Effector CD4-positive, alpha-beta T cell (primary cell): ENCODE measurements at regions not wholly inside any gene's neighbourhood (a gene's known extent, or its start where the extent isn't known, plus 50 kb on each side); places are given as distances from the start of the nearest gene placed in this dataset.
"Not testable (repeated sequence)": the region's sequence is repeated elsewhere in the genome, so short reads cannot be mapped to it uniquely, and the experiment has no call there.

ENCODE experiments used
- DNase-seq: peaks from one replicate; pipeline ENCODE4 v3.0.0-alpha.2; 2020

GRCh38 chr6:1445650-1446330 is 56.4 kb downstream of the FOXF2 start:
- no peak for DNase-seq

GRCh38 chr6:1449896-1450295 is 60.5 kb downstream of the FOXF2 start:
- DNase-seq = no peak

DNA sequence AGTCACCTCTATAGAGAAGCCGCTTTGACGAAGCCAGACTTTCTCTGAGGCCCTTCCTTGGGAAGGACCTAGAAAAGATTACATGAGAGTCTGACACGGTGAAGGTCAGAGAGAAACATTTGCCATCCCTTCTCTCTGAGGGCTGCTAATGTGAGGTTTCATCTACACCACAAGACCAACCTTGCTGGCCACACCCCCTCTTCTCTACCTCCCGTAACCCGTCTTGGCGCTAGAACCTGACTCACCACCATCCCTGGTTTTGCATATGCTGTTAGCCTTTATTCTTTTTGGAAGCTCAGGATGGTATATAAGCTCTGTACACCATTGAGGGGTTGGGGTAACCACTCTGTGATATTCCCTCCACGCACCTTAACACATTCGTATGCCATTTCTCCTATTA is 63.6 kb downstream of the FOXF2 start:
- no peak for DNase-seq

GRCh38 chr6:1456816-1457215 is 67.4 kb downstream of the FOXF2 start:
- DNase-seq = not testable (repeated sequence)

DNA sequence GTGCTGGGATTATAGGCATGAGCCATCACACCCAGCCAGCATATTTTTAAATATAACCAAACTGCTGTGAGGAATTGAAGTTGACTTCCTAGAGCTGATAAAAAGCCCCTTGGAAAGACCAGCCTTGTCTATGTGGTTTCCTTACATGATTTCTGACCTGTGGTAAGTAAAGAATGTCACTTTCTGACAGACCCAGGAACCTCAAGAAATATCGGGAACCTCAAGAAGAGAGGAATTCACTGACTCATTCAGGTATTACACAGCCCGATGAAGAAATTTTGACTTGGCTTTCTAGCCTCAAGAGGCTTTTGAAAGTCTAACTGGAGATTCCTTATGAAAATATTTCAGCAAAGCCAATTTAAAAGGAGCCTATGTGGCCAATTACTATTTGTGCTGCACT is 71.8 kb downstream of the FOXF2 start:
- DNase-seq = no peak

DNA sequence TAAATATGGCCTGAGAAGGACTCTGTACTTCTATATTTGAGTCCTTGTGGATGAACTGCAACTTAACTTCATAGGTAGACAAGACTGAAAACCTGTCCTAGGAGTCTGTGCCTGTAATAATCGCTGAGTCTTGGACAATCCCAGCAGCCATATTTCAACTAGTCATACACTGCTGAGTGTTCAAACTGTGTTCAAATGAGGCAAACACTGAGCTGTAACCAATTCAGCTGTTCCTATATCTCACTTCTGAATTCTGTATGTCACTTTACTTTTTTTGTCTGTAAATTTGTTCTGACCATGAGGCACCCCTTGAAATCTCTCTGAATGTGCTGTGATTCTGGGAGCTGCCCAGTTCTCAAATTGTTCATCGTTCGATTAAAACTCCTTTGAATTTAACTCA is 72.4 kb downstream of the FOXF2 start:
- DNase-seq = no peak

DNA sequence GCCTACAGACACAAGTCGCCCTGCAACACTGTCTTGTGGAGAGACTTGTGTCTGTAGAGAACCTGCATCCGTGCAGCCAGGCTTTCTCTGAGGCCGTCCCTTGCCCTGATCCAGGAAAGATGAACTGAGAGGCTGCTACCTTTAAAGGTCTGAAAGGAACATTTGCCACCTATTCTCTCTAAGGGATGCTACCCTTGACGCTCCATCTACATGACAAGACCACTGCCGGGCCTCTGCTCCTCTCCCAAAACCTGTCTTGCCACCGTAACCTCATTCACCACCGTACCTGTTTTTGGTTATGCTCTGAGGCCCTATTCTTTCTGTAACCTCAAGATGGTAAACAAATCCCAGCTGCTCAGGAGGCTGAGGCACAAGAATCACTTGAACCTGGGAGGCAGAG is 73.9 kb downstream of the FOXF2 start:
- DNase-seq = no peak

GRCh38 chr6:1463751-1464426 is 74.5 kb downstream of the FOXF2 start:
- no peak for DNase-seq

DNA sequence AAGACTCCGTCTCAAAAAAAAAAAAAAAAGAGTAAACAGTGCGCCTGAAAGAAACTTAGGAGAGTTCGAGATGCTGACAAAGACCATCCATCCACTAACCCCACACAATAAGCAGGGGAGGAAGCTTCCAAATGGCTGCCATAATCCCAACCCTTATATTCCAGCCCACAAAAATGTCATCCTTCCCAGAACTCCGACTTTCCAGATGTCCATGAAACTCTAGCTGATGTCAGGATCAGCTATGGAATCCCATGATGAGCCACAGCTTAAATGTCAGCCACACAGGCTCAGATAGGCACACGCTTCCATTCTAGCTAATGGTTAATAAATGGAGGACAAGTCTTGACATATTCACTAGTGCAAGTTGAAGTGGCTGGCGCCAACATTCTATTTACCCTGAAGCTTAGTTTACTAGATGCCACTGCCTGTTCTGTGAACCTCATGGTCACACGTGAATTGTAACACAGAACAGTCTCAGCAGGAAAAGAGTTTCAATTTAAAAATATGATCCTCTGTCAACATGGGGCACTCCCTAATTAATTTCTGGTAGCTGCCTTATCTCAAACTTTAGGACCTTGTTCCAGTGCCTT is 75.5 kb downstream of the FOXF2 start:
- no peak for DNase-seq

GRCh38 chr6:1468126-1468525 is 78.8 kb downstream of the FOXF2 start:
- no peak for DNase-seq

DNA sequence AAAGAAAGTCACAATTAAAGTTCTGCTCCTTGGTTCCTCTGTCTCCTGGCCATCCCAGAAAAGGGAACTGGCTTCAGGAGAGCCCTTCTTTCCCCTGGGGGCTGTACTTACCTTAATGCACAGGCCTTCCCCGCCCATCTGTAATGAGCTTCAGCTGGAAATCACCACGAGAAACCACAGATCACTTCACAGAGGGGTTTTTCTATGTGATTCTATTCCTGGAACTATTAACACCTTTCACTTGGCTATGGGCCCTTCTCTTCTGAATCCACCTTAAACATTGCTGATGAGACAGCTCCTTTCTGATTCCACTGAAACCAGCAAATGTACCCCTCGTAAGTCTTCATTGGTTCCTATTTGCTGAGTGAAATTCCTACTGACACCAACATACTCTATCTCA is 80.7 kb downstream of the FOXF2 start:
- no peak for DNase-seq

DNA sequence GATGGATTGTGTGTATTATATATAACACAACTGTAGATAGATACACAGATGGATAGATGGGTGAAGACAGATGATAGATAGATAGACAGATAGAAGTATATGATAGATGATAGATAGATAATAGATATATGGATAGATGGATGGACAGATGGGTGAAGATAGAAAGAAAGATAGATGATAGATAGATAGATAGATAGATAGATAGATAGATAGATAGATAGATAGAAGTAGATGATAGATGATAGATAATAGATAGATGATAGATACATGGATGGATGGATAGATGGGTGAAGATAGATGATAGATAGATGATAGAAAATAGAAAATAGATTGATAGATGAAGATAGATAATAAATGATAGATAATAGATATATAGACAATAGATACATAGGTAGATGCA is 83.3 kb downstream of the FOXF2 start:
- no peak for DNase-seq

DNA sequence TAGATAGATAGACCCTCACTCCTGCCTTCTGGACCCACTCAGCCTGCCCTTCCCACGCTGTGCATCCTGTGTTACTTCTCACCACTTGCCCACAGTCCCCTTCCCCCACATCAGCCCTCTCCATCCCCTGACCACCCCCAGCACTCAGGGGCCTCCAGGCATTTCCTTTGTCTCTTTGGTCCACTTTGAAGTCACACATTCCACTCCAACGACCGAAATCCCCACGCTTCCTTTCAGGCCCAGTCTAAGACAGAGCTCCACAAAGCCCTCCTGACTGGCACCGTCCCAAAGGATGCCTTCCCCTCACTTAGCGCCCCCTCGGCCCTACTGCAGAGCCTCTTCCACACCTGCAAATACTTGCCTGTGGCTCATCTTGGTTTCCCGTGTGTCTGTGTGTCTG is 83.8 kb downstream of the FOXF2 start:
- no peak for DNase-seq

DNA sequence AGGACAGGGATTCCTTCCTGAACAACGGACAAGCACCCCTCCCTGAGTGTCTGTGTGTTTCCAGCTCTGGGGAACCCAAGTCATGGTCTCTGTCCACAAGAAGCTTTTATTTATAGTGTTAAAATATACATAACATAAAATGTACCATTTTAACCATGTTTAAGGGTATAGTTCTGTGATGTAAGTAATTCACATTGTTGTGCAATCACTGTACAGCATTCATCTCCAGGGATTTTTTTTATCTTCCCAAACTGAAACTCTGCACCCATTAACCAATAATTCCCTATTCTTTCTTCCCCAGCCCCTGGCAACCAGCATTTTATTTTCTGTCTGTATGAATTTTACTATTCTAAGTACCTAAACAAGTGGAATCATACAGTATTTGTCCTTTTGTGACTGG is 84.2 kb downstream of the FOXF2 start:
- no peak for DNase-seq

GRCh38 chr6:1474205-1474604 is 84.8 kb downstream of the FOXF2 start:
- no peak for DNase-seq

- DNase-seq = no peak
Observed at GRCh38 chr6:1475174-1475573, 85.8 kb downstream of the FOXF2 start.

GRCh38 chr6:1477432-1478090 is 88.2 kb downstream of the FOXF2 start:
- no peak for DNase-seq

- not testable (repeated sequence) for DNase-seq
Observed at GRCh38 chr6:1478163-1478826, 88.9 kb downstream of the FOXF2 start.

DNA sequence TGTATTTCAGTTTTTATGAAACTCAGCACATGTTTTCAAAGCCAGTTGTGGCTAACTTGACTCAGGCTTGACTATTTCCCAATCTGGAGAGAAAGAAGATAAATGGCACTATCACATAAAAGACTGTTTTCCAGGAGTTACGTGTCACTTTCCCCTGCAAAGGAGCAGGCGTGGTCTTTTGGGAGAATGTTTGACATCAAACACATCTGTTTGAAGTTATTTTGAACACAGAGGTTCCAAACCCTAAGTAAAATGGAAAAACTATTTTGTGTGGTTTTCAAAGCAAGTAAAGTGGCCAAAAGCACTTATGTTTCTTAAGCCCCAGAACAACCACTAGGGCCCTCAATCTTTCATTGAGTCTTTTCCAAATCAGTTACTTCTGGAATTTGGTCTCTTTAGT is 89.7 kb downstream of the FOXF2 start:
- DNase-seq = no peak

DNA sequence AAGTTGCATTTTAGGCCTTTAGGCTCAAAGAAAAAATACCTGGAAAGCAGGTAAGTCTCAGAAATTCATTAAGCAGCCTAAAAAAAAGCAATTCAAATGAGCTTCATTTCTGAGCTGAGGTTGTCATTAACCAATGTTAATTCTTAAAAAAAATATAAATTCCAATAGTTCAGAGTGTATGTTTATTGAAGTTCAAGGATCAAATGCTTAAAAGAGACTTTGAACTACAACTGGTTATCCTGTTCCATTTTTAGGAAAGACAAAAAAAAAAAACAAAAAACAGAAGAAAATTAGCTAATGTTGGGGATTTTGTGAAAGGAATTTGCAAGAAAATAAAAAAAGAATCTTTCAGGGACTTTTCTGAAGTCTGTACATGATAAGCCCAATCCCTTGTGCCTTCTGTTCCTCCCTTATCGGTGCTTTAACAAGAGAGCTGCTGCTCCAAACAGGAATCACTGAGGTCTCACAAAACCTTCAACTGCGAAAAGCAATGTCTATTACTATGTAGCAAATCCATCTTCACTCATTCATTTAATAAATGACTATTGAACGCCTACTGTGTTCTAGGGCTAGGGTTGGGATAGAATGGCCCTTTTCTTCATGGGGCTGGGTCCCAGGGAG is 90.3 kb downstream of the FOXF2 start:
- no peak for DNase-seq

DNA sequence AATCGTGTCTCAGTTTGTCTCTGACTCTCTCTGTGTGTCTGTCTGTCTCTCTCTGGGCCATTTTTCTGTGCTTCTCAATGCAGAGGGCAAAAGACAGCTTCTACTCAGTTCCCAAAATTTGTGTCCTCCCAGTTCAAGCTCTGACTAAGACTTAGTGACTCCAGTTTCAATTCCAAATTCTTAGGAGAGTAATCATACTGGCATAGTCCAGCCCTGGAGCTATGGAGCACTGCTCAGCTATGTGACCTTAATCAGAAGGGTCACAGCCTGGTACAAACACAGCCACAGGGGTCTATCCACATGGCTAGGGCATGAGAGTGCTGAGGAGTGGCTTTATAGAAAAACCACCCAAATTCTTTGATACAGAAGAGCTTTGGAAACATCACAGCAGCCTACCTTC is 91.9 kb downstream of the FOXF2 start:
- no peak for DNase-seq

DNA sequence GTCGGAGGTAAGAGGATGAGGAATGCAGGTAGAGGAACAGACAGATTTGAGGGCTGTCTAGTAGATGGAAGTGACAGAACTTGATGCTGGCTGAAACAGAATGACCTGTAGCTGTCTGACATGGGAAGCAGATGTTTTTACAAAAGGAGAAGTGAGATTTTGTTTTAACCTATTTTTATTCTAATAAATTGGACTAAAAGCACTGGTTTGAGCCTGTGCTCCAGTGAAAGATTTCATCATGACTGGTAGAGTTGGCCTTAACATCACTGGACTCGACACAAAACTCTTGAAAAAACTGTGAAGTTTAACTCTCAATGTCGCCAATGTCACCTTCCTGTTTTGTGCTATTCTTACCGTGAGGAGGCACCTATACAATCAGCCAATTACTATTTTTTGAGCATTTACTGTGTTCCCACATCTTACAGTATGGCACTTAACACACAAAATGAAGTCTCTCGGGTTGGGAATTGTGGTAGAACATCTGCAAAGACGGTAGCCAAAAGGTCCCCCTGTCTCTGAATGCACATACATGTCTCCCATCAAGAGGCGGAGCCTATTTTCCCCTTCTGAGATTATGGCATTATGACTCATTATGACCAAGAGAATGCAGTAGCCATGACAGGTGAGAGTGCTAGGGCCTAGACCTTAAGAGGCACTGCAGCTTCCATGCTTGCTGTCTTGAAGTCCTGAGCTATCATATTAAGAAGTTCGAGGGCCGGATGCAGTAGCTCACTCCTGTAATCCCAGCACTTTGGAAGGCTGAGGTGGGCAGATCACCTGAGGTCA is 93.2 kb downstream of the FOXF2 start:
- DNase-seq = no peak
